NCI-H2171 (cell line): ENCODE measurements at regions not wholly inside any gene's neighbourhood (a gene's known extent, or its start where the extent isn't known, plus 50 kb on each side); places are given as distances from the start of the nearest gene placed in this dataset.
"Not testable (repeated sequence)": the region's sequence is repeated elsewhere in the genome, so short reads cannot be mapped to it uniquely, and the experiment has no call there.

Experiments
- DNase-seq: peaks from one replicate; lab custom pipeline; 2025; lab: John Stamatoyannopoulos, UW

DNA sequence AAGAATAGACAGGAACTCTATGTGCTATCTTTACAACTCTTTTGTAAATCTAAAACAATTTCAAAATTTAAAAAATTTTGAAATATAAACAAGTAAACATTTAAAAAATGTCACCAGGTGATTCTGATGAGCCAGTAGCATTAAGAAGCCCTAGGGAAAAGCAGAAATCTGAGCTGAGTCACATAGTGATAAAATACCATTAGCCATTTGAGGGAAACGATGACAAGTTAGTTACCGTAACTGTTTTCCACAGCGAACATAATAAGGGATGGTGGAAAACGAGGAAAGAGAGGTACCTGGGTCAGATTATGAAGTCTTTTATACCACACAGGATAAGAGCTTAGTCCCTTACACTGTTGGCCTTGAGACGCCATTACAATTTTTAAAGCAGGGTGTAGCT is 55.5 kb downstream of the PRR15 start:
- DNase-seq = no peak

DNA sequence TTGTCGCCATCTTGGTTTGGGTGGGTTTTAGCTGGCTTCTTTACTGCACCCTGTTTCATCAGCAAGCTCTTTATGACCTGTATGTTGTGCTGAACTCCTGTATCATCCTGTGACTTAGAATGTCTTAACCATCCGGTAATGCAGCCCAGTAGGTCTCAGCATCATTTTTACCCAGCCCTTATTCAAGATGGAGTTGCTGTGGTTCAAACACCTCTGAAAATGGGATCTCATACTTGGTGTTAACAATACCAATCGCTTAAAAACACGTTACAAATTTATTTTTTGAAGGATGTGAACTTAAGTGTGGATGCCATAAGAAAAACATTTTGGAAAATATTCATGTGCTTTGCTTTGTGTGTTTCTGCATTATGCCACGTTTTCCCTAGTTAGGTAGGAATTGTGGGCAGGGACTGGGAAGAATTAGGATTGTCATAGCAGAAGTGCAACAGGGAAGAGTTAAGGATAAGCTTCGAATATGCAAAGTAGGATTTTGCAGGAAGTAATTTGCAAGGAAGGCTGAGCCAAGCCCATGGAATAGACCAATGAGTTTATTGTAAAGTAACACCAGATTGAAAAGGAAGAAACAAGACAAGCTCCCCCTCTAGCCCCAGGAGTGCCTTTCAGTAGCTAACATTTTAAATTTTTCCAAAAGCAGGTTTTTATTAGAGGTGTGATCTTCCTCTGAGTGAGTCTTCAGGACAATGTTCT is 56.4 kb downstream of the PRR15 start:
- DNase-seq = no peak

DNA sequence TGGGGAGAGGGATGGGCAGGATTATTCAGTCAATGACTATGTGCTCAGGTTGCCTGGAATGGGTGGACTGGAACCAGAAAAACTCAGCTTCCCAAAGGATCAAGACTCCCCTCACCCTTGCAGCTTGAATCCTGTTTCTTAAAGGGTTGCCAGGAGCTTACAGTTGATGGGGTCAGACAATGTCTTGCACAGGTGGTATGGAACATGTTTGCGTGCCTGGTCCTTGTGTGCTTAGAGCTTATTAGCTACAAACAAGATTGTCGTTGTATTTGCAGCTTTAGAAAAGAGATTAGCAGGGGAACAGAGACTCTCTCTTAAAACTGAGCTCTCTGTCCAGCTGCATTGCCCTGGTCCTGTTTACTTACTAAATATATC is 56.9 kb downstream of the PRR15 start:
- DNase-seq = no peak

DNA sequence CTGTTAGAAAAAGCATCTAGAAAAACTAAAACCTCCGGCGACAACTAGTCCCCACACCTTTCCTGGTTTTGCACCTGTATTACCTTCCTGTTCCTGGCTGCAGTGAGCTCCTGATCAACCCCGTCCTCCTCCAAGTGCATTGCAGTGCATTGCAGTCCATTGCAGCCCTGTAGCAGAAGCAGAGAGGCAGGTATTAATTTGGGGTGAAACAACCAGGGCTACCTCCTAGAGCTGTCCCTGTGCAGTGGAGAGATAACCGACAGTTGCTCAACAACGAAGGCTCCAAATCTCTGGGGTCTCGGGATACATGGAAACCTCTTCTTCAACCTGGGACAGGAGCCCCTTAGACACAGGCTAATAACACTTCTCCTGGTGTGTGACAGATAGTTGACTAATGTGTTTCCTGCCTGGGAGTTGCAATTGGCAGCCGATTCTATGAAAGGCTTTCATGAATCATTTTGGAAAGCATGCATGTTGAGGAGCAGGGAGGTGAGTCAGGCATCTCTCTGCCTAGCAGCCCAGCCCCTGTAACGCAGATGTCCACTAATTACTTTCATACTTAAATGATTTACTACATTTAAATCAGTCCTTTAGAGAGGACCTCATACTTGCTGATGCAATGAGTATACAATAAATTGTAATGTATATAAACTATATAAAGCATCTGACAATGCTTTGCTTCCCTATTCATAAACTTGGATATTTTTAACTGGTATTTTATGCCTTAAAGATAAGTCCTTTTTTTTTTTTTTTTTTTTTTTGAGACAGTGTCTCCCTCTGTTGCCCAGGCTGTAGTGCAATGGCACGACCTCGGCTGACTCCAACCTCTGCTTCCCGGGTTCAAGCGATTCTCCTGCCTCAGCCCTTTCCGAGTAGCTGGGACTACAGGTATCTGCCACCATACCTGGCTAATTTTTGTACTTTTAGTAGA is 59.0 kb downstream of the PRR15 start:
- DNase-seq = no peak

DNA sequence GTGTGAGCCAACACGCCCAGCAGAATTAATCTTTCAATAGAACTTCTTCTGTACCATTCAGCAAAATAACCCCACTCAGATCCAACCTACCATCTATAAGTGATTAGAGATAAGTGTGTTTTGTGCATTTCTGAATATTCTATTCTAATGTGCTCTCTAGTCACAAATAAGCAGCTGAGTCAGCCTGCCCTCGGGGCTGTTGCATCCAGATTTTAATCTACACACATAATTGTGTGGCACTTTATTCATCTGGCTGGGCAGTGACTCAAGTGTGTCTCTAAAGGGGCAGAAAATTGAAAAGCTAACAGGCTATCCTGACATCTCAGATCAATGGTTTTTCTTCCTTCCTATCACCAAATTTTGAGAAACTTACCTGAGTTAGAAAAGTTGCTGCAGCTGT is 60.3 kb downstream of the PRR15 start:
- no peak for DNase-seq

DNA sequence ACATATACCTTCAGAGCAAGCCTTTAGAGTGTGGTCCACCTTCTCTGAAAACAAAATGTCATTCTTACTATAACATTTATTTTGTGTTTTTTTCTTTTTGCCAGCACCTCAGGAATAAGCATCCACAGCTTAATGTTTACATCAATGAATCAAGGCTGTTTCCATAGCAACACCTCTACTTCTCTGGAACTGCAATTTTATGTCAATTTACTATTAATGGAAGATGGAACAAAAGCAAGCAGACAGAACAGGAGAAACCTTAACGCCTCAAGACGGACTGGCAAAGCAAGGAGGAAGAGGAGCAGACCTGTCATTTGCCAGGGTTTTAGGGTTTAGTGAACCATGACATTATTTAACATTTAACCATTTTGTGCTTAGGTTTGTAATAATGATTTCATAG is 63.1 kb downstream of the PRR15 start:
- DNase-seq = no peak

DNA sequence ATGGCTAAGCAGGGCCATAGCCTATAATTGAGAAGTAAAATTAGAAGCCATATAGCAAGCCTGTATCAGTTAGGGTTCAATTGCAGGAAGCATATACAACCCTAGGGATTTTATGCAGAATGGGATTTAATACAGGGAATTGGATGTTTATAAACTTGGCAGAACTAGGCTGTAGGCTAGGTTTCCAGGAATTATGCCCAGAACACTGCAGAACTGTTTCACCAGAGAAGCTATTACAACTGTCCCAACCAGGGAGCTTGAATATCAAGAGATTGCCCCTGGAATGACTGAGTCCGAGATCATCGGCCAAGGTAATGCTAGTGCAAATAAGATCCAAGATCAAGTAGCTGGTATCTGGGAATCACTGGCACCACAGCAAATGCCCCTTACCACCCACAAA is 64.0 kb downstream of the PRR15 start:
- no peak for DNase-seq

DNA sequence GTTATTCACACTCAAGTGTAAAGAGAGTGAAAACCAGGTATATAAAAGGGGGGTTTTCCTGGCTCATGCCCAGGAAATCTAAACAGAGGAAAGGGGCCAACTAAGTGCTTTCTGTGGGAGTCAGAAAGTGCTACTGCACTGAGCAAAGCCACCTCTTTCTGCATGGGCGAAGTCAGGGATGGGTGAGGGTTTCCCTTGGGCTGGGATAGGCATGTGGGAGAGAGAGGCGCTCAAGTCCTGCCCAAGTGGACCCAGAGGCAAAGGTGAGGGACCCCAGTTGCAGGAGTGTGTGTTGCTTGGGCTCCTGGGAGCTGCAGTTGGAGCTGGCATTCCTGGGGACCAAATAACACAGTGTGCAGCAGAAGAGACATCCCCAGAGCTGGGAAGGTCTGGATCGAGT is 65.9 kb downstream of the PRR15 start:
- no peak for DNase-seq

DNA sequence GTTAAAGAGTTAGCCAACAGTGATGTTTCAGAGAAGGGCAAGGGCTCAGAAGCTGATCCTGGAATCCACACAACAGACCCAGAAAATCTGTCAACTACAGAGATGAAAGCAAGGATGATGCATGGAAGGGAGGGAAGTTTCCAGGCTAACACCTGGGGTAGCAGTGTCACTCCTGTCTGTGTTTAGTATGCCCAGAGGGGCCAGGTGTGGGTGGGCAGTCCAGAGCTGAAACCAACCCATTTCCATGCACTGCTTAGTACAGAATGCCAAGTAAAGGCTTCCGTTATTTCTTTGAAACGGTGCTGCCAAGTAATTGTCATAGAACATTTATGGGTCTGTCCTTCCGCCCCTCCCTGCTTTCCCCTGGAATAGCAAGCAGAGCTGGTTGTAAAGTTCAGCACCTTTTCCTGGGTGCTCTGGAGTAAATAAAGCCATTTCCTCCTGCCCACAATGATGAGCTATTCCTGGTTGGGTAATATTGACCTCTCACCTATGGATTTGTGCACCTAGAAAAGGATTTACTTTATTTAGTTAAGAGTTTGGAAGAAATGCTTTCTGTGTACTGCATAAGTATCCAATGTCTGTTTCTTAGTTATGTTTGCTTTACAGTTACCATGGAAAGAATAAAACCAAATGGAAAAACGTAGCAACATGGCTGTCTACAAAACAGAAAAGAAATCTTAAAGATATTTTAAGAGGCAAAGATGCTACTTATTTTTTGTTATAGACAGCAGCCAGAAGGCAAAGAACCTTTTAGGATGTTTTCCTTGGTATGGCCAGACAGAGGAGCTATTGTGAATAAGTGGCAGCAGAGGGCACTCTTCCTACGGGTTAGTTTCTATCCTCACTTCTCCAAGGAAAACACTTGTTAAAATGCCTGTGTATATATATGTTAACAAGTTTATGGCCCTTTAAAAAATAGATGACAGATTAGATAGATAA is 71.7 kb downstream of the PRR15 start:
- DNase-seq = peak; percentile 30

DNA sequence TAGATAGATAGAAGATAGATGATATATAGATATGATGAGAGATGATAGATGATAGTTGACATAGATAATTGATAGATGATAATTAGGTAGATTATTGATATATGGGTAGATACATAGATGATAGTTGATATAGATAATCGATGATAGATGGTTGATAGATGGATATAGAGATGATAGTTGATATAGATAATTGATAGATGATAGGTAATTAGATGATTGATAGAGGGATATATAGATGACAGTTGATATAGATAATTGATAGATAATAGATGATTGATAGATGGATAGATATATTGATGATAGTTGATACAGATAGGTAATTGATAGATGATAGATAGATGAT is 72.3 kb downstream of the PRR15 start:
- DNase-seq = no peak

DNA sequence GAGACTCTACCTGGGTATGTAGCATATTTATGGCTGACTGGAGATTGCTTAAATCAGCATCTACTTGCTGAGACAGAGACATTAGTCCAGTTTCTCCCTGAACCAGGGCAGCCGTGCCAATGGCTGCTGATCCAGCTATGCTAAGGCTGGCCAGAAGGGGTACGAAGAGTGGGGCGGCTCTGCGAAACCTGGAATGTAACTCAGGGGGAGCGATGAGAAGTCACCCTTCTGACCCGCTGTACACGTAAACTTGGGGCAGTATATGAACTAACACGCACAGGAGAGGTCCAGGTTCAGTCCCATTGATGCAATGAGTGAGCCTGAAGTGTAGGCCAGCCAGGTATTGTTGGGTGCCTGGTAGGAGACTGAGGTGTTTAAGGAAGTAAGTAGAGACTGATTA is 73.7 kb downstream of the PRR15 start:
- DNase-seq = no peak

DNA sequence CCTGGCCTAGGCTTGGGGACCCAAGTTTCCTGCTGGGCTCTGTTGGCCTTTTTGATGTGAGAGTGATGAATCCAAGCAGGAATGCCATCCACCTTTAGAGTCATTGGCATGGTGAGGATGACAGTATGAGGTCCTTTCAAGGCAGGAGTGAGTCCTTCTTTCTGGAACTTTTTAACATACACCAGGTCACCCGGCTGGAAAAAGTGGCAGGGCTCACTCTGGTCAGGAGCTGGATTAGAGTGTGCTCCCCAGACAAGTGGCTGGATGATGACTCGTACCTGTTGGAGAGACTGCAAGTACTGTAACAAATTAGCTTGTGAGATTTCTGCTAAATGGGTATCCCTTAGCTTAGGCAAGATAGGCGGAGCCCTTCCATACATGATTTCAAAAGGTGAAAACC is 75.2 kb downstream of the PRR15 start:
- DNase-seq = not testable (repeated sequence)

DNA sequence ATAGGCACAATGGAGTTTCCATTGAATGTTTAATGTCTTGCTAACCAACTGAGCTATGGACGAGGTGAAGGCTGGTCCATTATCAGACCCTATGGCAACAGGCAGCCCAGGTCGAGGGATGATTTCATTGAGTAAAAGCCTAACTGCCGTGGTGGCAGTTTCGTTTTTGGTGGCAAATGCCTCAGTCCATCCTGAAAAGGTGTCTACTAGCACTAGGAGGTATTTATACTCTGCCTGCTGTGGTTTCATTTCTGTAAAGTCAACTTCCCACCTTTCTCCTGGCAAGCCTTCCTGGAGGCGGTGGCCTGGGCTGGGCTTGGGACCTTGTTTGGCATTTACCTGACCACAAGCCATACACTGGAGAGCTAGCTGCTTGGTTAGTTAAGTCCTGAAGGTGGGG is 75.8 kb downstream of the PRR15 start:
- no peak for DNase-seq

DNA sequence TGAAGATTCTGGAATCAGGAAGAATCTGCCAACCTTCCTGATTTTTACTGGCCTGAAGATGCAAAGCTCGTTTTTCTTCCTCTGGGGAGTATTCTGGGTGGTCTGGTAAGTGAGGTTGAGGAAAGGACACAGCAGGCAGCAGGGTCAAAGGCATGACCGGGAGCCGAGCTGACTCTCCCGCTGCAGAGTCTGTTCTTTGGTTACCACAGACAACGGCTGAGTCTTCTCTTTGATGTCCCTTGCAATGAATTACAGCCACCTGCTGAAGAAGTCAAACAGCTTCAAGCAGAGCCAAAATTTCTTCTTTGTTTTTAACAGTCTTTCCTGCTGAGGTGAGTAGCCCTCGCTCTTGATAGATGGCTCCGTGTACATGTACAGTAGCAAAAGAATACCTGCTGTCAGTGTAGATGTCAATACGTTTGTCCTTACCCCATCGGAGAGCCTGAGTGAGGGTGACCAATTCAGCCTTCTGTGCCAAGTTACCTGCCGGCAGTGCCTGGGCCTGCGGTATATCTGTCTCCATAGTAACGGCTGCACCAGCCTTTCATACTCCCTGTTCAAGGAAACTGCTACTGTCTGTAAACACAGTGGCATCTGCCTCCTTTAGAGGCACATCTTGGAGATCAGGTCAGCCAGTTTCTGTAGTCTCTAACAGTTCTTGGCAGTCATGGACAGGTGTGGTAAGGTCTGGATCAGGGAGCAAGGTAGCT is 76.4 kb downstream of the PRR15 start:
- DNase-seq = peak; percentile 50

DNA sequence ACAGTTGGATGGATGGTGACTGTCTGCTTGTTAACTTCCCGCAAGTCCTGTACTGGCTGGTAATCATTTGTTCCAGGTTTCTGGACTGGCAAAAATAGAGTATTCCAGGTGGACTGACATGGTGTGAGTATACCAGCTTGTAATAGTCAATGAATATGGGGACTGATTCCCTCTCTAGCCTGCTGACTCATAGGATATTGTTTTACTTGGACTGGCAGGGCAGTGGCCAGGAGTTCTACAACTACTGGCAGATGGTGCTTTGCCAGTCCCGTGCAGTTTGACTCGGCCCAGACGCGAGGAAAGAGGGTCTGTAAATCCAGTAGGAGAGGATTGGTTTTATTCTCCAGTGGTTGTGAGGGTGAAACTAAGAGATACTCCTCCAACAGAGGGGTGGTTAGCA is 78.0 kb downstream of the PRR15 start:
- DNase-seq = no peak

DNA sequence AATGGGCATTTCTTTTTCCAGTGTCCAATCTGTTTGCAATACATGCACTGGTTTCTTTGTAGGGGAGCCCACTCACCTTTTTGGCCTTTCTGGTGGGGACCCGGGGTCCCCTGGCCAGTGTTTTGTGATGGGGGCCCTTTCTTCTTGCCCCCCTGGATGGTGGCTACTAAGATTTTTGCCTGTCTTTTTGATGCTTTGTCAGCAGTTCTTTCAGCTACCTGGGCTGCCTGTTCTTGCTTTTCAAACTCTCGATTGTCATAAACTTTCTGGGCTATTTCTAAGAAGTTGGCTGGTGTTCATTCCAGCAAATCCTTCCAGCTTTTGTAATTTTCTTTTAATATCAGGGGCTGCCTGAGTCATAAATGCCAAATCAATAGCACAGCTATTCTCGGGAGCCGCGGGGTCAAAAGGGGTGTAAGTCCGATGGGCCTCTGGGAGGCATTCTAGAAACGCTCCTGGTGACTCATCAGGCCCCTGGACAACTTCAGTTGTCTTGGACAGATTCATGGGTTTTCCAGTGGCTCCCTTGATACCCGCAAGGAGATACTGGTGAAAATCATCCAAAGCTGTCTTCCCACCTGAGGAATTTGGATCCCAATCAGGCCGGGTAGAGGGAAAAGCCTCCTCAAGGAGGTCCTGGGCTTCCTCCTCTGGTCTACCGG is 79.0 kb downstream of the PRR15 start:
- DNase-seq = no peak

DNA sequence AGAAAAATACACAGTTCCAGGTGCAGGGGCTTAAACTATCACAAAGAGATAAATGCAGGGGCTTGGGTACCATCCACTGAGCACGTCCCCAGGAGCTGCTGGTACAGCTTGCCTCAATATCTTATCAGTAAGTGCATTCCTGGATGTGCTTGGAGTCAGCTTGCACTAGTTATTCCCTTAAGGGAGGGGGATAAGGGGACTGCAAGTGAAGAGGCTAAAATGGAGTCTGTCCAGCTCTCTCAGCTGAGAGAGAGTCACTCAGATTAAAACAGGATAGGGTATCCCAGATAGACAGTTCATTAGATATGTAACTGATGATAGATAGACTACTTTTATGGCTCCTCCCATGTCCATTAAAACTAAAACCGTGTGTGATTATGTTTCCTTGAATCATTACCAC is 82.5 kb downstream of the PRR15 start:
- DNase-seq = not testable (repeated sequence)

DNA sequence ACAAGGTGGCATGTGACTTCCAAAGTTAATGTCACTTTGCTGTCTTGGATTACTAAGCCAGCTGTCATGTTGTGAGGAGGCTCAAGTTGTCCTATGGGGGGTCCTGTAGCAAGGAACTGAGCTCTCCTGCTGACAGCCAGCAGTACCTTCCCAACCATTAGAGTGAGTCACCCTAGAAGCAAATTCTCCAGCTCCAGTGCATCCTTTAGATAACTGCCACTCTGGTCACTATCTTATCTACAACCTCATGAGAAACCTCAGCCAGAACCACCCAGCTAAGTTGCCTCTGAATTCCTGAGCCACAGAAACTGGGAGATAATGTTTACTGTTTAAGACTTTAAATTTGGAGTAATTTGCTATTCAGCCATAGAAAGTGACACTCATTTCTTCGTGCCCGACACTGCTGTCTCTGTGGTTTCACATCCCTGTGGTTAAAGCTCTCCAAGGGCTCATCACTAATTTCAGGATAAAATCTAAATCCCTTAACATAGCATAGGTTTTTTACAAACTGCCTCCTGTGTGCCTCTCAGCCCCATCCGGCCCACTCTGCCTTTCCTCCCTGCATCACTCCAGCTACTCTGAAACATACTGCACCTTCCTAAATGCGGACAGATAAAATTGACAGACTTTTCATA is 83.5 kb downstream of the PRR15 start:
- DNase-seq = no peak

DNA sequence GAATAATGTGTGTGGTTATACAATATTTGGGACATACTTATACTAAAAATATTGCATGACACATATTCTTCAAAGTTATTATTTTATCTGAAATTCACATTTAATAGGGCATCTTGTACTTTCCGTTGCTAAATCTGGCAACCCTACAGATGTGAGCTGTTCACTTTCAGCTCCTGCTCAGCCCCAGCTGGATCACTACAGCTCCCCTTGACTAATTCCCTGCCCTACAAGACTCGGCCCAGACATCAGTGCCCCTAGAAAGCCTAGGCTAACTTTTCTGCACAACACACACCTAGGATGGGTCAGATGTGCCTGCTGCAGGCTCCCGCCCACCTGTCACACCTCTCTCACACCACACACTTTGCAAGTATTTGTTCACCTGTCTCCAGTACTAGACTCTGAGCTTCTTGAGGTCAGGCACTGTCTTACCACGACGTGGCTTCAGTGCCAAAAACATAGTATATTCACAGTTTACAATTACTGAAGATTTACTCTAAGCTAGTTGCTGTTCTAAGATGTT is 84.1 kb downstream of the PRR15 start:
- DNase-seq = not testable (repeated sequence)

DNA sequence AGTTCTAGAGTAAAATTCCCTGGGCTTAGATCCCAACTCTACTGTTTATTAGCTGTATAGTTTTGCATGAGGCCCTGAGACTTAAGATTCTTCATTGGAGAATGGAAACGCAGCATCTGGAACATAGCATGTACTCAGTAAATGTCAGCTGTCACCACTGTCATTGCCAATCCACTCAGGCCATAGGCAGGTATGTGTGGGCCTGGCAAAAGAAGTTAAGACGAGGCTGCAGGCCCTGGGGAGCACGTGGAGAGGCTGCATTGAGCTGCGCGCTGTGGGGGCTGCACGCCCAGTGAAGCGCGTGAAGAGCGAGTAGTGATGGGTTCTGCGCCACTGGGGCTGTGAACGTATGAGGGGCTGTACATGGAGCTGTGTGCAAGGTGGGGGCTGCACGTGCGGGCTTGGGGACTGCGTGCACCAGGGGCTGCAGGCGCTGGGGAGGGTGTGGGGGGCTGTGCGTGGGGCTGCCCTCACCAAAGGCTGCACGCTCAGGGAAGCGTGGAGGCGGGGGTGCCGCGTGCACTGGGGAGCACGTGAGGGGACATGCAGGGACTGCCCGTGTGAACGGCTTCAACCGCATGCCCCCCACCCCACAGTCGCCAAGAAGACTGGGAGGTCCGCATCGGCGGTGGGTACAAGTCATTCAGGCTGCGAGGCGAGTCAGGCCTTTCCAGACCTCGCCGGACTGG is 85.5 kb downstream of the PRR15 start:
- DNase-seq = no peak
